ENCODE measurements at regions not wholly inside any gene's neighbourhood (a gene's known extent, or its start where the extent isn't known, plus 50 kb on each side); places are given as distances from the start of the nearest gene placed in this dataset.

DNA sequence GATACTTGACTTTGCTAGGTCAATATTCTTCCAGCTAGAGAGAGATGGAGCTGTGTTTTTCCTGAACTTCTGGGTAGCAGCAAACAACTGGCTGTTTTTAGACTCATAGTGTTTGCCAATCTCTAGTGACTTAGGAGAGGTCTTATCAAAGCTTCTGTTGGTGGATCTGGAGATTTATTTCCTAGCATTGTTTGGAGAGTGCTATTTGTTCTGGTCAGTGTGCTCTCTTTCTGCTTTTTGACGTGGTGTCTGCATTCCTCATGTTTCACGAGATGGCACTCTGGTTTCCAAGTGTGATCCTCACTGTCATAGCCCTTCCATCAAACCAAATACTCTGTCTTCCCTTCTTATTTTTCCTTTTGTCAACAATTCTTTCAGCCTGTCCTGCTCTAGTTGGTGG lies 88.6 kb upstream of the DAZL start:
- TF ChIP-seq CTCF (conservative IDR thresholded peaks at IDR 0.05 in 1 of 2, IDR thresholded peaks at IDR 0.05 in 1 of 2; ENCODE audit: extremely low read depth in 1 of 2, insufficient read depth in 1 of 2, low read depth in 1 of 2, low read length in 2 of 2) (no peak), EZH2 (IDR thresholded peaks at IDR 0.05; ENCODE audit: borderline replicate concordance, low read length) (no peak)

All from mammary epithelial cell (primary cell).